NCI-H128 (cell line): ENCODE measurements at regions not wholly inside any gene's neighbourhood (a gene's known extent, or its start where the extent isn't known, plus 50 kb on each side); places are given as distances from the start of the nearest gene placed in this dataset.

Experiments
- DNase-seq: peaks from one replicate; lab custom pipeline; 2025; ENCODE audit not compliant: unreplicated experiment; lab: John Stamatoyannopoulos, UW

GRCh38 chr9:13900449-13900848 is 413.5 kb downstream of the NFIB start:
- DNase-seq = no peak

GRCh38 chr9:13899924-13900323 is 414.0 kb downstream of the NFIB start:
- no peak for DNase-seq

GRCh38 chr9:13898957-13899356 is 415.0 kb downstream of the NFIB start:
- DNase-seq = no peak

GRCh38 chr9:13896922-13897835 is 416.8 kb downstream of the NFIB start:
- no peak for DNase-seq

- no peak for DNase-seq
Measured at GRCh38 chr9:13896047-13896446, 417.9 kb downstream of the NFIB start.

- DNase-seq = no peak
Measured at GRCh38 chr9:13885258-13885657, 428.7 kb downstream of the NFIB start.

GRCh38 chr9:13879981-13880380 is 434.0 kb downstream of the NFIB start:
- DNase-seq = no peak

GRCh38 chr9:13879011-13879410 is 434.9 kb downstream of the NFIB start:
- DNase-seq = no peak

- DNase-seq = no peak
Measured at GRCh38 chr9:13878241-13878711, 435.7 kb downstream of the NFIB start.

GRCh38 chr9:13876741-13877140 is 437.2 kb downstream of the NFIB start:
- no peak for DNase-seq

GRCh38 chr9:13873203-13873602 is 440.7 kb downstream of the NFIB start:
- DNase-seq = no peak

GRCh38 chr9:13868336-13868735 is 445.6 kb downstream of the NFIB start:
- no peak for DNase-seq

GRCh38 chr9:13865869-13866268 is 448.1 kb downstream of the NFIB start:
- DNase-seq = no peak

GRCh38 chr9:13863112-13863511 is 450.8 kb downstream of the NFIB start:
- DNase-seq = no peak

GRCh38 chr9:13862654-13863053 is 451.3 kb downstream of the NFIB start:
- no peak for DNase-seq

- DNase-seq = no peak
Measured at GRCh38 chr9:13860946-13861640, 452.8 kb downstream of the NFIB start.

GRCh38 chr9:13860019-13860418 is 453.9 kb downstream of the NFIB start:
- no peak for DNase-seq

GRCh38 chr9:13857521-13857920 is 456.4 kb downstream of the NFIB start:
- no peak for DNase-seq

- no peak for DNase-seq
Measured at GRCh38 chr9:13847270-13847669, 466.7 kb downstream of the NFIB start.

- no peak for DNase-seq
Measured at GRCh38 chr9:13845460-13845859, 468.5 kb downstream of the NFIB start.

GRCh38 chr9:13841746-13842462 is 472.0 kb downstream of the NFIB start:
- no peak for DNase-seq

- DNase-seq = no peak
Measured at GRCh38 chr9:13832446-13832845, 481.5 kb downstream of the NFIB start.
